ENCODE measurements at regions not wholly inside any gene's neighbourhood (a gene's known extent, or its start where the extent isn't known, plus 50 kb on each side); places are given as distances from the start of the nearest gene placed in this dataset.

DNA sequence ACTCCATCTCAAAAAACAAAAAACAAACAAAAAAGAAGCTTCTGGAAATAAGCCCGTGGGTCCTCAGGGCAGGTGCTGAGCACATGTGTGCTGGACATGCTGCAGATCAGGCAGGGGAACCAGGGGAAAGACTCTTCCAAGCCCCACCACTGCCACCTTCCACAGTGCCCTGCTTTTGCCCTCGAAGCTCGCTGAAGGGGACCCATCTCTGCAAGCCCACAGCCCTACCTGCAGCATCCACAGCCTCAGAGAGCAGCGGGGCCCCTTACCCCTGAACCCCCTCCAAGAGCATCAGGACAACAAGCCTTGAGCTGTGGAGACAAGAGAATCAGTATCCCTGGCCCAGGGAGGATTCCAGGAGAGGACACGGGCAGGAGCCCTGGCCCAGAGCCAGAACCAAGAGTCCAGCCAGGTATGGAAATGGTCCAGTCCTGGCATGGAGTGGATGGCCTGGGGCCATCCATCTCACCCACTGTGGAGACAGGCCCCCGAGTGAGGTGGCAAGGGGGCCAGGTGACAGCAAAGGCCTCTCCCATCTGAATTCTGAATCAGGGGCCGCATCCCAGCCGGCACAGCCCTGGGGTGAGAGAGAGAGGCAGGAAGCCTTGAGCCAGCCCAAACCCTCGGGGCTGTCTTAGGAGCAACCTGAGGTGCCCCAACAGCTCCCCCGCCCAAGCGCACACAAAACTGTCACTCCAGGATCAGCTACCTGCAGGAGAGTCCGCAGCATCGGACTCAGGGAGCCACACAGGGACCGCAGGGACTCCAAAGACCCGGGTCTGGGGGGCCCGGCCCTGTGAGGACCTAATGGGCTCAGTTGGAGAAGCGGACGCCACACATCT, 51.8 kb upstream of the TPM4 start:
- POLR2A ChIA-PET = interaction anchor here (2.1 kb wide), 1 partner anchor 161 kb away, joined by 10 read pairs; the partner anchor contains the start of gene FAM32A
- no TSS peak for BruUV-seq (replicated peaks)
- Histone ChIP-seq H3K4me2 (ENCODE audit: low read depth, low read length) (no peak overlapping the region), H3K4me1 (ENCODE audit: insufficient read depth, low read length) (no peaks in the 10 kb centered on the region), H3K9me3 (ENCODE audit: low read length) (no peaks in the 10 kb centered on the region), H3K9ac (ENCODE audit: insufficient read depth, low read depth, low read length) (no peak overlapping the region), H4K20me1 (ENCODE audit: insufficient read depth, low read length) (no peaks in the 10 kb centered on the region), H3K4me3 (replicated peaks in 1 of 3; ENCODE audit: insufficient read depth in 1 of 3, low read depth in 2 of 3, low read length in 3 of 3) (no peak overlapping the region), H3K27me3 (ENCODE audit: control insufficient read depth in 1 of 2, insufficient read depth in 2 of 2, low read length in 2 of 2) (peaks cover 1 to 22% of the 10 kb centered on the region in 2 experiments; a peak in 3 of 5 replicates), H3K36me3 (replicated peaks in 1 of 2; ENCODE audit: control insufficient read depth in 1 of 2, insufficient read depth in 2 of 2, low read length in 2 of 2) (no peaks in the 10 kb centered on the region), H3K79me2 (ENCODE audit: insufficient read depth, low read length) (no peaks in the 10 kb centered on the region), H3K27ac (ENCODE audit: extremely low read length, insufficient read depth, low read length) (no peak overlapping the region), H2AFZ (ENCODE audit: low read length) (no peak overlapping the region)
- no peak for DNase-seq (ENCODE audit: low spot score)
- in situ Hi-C loops (cut with HindIII; ENCODE audit: extremely low pct_ligation_motif_present, low pct_unique_long_range_greater_than_20kb) = loop anchor here (25.0 kb wide), 1 partner anchor 363 kb away; no protein-coding TSS in a partner anchor
- intact Hi-C loops (cut with micrococcal nuclease; ENCODE audit: unreplicated experiment) = loop anchor here (1.0 kb wide), 1 partner anchor 158 kb away; no protein-coding TSS in a partner anchor
- no peak for ATAC-seq
- CTCF ChIA-PET (ENCODE audit: low intra/inter-chr PET ratio, low total read pairs) = interaction anchor here (1.9 kb wide), 1 partner anchor 158 kb away, joined by 11 read pairs; no protein-coding TSS in a partner anchor
- 5% methylated on average over 6 of the region's 18 CpGs for WGBS (ENCODE audit: low lambda C conversion rate)
- FAIRE-seq = no peak
- TF ChIP-seq POLR2A (IDR thresholded peaks at IDR 0.05; ENCODE audit: insufficient read depth in 1 of 2, low read depth in 2 of 2, low read length in 2 of 2) = no peak
- no peak for TF ChIP-seq ZNF615 (CRISPR knock-in tag; IDR thresholded peaks at IDR 0.05; ENCODE audit: borderline replicate concordance)
- TF ChIP-seq, protein P1, sequence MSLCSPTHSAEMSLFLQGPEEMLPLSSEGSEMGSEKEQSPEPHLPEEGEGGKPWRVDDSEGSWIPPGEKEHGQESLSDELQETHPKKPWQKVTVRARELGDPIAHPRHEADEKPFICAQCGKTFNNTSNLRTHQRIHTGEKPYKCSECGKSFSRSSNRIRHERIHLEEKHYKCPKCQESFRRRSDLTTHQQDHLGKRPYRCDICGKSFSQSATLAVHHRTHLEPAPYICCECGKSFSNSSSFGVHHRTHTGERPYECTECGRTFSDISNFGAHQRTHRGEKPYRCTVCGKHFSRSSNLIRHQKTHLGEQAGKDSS (CRISPR knock-in tag; IDR thresholded peaks at IDR 0.05; ENCODE audit: borderline replicate concordance, low read depth) = no peak
- no peak for TF ChIP-seq ZBTB26 (CRISPR knock-in tag; IDR thresholded peaks at IDR 0.05; ENCODE audit: borderline replicate concordance)
- no peak for TF ChIP-seq ZNF720 (CRISPR knock-in tag; IDR thresholded peaks at IDR 0.05)
- TF ChIP-seq, protein P2, sequence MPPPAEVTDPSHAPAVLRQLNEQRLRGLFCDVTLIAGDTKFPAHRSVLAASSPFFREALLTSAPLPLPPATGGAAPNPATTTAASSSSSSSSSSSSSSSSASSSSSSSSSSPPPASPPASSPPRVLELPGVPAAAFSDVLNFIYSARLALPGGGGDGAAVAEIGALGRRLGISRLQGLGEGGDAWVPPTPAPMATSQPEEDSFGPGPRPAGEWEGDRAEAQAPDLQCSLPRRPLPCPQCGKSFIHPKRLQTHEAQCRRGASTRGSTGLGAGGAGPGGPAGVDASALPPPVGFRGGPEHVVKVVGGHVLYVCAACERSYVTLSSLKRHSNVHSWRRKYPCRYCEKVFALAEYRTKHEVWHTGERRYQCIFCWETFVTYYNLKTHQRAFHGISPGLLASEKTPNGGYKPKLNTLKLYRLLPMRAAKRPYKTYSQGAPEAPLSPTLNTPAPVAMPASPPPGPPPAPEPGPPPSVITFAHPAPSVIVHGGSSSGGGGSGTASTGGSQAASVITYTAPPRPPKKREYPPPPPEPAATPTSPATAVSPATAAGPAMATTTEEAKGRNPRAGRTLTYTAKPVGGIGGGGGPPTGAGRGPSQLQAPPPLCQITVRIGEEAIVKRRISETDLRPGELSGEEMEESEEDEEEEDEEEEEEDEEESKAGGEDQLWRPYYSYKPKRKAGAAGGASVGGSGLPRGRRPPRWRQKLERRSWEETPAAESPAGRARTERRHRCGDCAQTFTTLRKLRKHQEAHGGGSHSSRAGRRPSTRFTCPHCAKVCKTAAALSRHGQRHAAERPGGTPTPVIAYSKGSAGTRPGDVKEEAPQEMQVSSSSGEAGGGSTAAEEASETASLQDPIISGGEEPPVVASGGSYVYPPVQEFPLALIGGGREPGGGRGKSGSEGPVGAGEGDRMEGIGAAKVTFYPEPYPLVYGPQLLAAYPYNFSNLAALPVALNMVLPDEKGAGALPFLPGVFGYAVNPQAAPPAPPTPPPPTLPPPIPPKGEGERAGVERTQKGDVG (CRISPR knock-in tag; IDR thresholded peaks at IDR 0.05; ENCODE audit: borderline replicate concordance) = no peak
- TF ChIP-seq, protein P3, sequence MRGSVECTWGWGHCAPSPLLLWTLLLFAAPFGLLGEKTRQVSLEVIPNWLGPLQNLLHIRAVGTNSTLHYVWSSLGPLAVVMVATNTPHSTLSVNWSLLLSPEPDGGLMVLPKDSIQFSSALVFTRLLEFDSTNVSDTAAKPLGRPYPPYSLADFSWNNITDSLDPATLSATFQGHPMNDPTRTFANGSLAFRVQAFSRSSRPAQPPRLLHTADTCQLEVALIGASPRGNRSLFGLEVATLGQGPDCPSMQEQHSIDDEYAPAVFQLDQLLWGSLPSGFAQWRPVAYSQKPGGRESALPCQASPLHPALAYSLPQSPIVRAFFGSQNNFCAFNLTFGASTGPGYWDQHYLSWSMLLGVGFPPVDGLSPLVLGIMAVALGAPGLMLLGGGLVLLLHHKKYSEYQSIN (CRISPR knock-in tag; IDR thresholded peaks at IDR 0.05; ENCODE audit: borderline replicate concordance) = no peak
- no peak for TF ChIP-seq ATRX (CRISPR knock-in tag; IDR thresholded peaks at IDR 0.05; ENCODE audit: borderline replicate concordance)
- TF ChIP-seq ARID3A (IDR thresholded peaks at IDR 0.05; ENCODE audit: low read depth, low read length) = no peak
- TF ChIP-seq PPARG (CRISPR knock-in tag; conservative IDR thresholded peaks at IDR 0.05) = no peak
- no peak for TF ChIP-seq PRMT3 (CRISPR knock-in tag; IDR thresholded peaks at IDR 0.05; ENCODE audit: borderline replicate concordance, low read depth)
- TF ChIP-seq HHEX (CRISPR knock-in tag; IDR thresholded peaks at IDR 0.05) = no peak
- TF ChIP-seq SETDB1 (CRISPR knock-in tag; IDR thresholded peaks at IDR 0.05; ENCODE audit: borderline replicate concordance) = no peak
- no peak for TF ChIP-seq HOXD1 (CRISPR knock-in tag; IDR thresholded peaks at IDR 0.05)
- no peak for TF ChIP-seq FOXK1 (CRISPR knock-in tag; IDR thresholded peaks at IDR 0.05; ENCODE audit: borderline replicate concordance, low read depth)

Data from HepG2 (cell line).